BLaER1 (cell line): ENCODE measurements at regions not wholly inside any gene's neighbourhood (a gene's known extent, or its start where the extent isn't known, plus 50 kb on each side); places are given as distances from the start of the nearest gene placed in this dataset.
A peak's percentile ranks its signal among the peaks of the same experiment; 100 is the strongest.

Experiments used
- H3K27ac ChIP-seq: shearing (Covaris generic); formaldehyde crosslinking; 2 replicates; pipeline ENCODE4 v1.8.1; 2022
- H3K27me3 ChIP-seq: shearing (Covaris generic); formaldehyde crosslinking; 2 replicates; pipeline ENCODE4 v1.8.1; 2022
- H3K36me3 ChIP-seq: shearing (Covaris generic); formaldehyde crosslinking; 2 replicates; pipeline ENCODE4 v1.8.1; 2022
- H3K4me1 ChIP-seq: shearing (Covaris generic); formaldehyde crosslinking; 2 replicates; pipeline ENCODE4 v1.8.1; 2022
- H3K4me2 ChIP-seq: shearing (Covaris generic); formaldehyde crosslinking; 2 replicates; pipeline ENCODE4 v1.8.1; 2022
- H3K4me3 ChIP-seq: shearing (Covaris generic); formaldehyde crosslinking; 2 replicates; pipeline ENCODE4 v1.8.1; 2022
- H3K9ac ChIP-seq: shearing (Covaris generic); formaldehyde crosslinking; 2 replicates; pipeline ENCODE4 v1.8.1; 2022
- H3K9me3 ChIP-seq: shearing (Covaris generic); formaldehyde crosslinking; 2 replicates; pipeline ENCODE4 v1.8.1; 2022
- H4K20me1 ChIP-seq: shearing (Covaris generic); formaldehyde crosslinking; 2 replicates; pipeline ENCODE4 v1.8.1; 2022
- Cebpa-rat ChIP-seq: shearing (Covaris generic); IDR thresholded peaks from 2 replicates; pipeline ENCODE4 v1.8.1; 2022

DNA sequence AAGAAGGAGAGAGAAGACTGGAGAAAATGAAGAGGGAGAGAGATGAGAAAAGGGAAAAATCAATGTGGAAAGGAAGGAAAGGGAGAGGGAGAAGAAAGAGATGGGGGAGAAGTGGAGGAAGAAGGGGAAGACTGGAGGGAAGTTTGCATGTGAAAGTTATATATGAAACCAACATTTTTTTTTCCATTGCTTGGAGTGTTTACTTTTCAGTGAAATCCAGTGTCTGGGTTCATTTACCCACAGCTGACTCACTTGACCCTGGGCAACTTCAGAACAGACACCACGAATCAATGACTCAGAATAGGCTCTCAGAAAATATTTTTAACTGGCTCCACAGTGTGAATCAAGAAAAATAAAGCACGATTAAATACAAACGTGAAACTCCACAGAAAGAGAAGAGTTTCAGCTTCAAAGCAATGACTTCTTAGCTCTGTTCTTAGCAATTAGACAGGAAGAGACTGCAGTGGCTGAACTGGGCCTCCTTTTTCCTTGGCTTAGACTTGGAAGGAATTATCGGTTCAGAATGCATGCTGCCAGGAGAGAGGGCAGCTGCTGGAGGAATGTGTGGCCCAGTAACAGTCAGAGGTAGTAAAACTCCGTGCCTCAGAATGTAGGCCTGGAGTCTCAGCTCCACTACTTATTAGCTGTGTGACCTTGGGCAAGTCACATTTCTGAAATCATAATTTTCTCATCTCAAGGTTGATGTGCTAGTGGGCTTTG, 237.5 kb downstream of the MIAT start:
- TF ChIP-seq Cebpa-rat = no peak
- Histone ChIP-seq H3K4me2 (no peak overlapping the region), H3K36me3 (no peaks in the 10 kb centered on the region), H3K9ac (no peak overlapping the region), H4K20me1 (no peaks in the 10 kb centered on the region), H3K4me1 (peaks cover 6% of the 10 kb centered on the region), H3K4me3 (no peak overlapping the region), H3K27me3 (no peaks in the 10 kb centered on the region), H3K27ac (no peak overlapping the region), H3K9me3 (no peaks in the 10 kb centered on the region)

DNA sequence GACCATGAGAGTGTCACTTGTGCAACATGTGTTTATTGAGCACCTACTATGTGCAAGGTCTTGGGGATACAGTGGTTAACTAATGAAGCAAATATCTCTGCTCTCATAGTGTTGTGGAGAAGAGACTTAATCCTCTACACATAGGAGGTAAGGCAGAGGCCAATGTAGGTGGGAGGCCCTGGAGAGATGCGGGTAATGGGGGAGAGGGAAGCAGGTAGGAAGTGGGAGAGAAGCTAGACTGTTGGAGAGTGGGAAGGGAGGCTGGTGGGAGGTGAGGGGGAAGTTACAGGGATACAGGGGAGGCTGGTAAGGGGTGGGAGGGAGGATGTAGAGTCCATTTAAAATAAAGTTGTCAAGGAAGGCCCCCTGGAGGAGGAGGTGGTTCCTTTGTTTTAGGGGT, 240.0 kb downstream of the MIAT start:
- Histone ChIP-seq H4K20me1 (no peaks in the 10 kb centered on the region), H3K4me1 (no peaks in the 10 kb centered on the region; the same call in 1 of the 2 replicates), H3K9ac (no peak overlapping the region), H3K36me3 (no peaks in the 10 kb centered on the region), H3K4me3 (no peak overlapping the region), H3K9me3 (no peaks in the 10 kb centered on the region), H3K27me3 (no peaks in the 10 kb centered on the region), H3K27ac (no peak overlapping the region), H3K4me2 (no peak overlapping the region)
- TF ChIP-seq Cebpa-rat = no peak

DNA sequence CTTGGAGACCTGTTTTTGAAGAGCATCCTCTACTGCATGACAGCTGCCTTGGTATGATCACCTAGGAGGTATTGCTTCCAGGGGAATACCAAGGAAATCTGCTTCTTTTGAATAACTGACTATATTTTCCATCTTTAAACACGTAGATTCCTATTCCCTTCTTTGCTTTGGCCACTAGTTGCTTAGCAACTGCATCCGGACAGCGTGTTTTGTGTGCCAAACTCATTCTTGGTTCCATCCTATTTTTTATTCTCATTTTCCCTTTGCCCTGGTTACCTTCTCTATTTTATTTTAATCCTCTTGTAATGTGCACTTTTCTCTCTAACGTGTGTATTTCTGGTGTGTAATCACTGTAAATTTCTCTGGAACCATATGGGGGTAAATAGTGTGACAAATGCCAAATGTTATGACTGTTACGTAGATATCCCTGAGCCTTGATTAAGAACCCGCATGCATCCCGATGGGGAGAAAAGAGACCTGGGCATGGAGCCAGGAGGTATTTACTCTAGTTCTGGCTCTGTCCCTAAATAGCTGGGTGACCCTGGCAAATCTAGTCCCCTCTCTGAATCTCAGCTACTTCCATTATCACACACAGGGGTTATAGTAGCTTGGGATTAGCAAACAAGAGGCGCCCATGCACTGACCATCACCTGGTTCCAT, 241.7 kb downstream of the MIAT start:
- no peak for TF ChIP-seq Cebpa-rat
- H3K9ac ChIP-seq = no peak overlapping the region
- H3K4me1 ChIP-seq = peaks cover 5% of the 10 kb centered on the region
- no peak overlapping the region for H3K27ac ChIP-seq
- H3K4me3 ChIP-seq = no peak overlapping the region
- peaks cover 10% of the 10 kb centered on the region; the same call in 1 of the 2 replicates for H3K27me3 ChIP-seq
- no peak overlapping the region for H3K4me2 ChIP-seq
- H3K36me3 ChIP-seq = no peaks in the 10 kb centered on the region
- no peaks in the 10 kb centered on the region for H3K9me3 ChIP-seq
- no peaks in the 10 kb centered on the region for H4K20me1 ChIP-seq

DNA sequence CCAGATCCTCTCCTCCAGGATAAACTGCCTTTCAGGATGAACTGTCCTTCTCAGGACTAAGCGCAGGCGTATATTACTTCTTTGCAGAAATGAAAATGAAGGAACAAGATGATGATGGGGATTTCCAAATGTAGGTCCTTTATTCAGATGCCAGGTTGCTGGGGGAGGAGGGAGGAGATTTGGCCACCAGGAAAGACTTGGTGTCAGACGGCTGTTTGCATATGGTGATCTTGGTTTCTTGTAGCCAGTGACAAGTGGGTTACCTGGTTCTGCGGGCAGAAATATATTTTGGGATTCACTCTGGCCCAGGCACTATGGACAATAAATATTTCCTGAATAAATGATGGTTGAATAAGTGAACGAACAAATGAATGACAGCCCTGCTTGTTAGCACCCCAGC, 243.4 kb downstream of the MIAT start:
- TF ChIP-seq Cebpa-rat = no peak
- H3K27me3 ChIP-seq = peaks cover 19% of the 10 kb centered on the region; the same call in 1 of the 2 replicates
- peaks cover 5% of the 10 kb centered on the region for H3K4me1 ChIP-seq
- H3K9me3 ChIP-seq = no peaks in the 10 kb centered on the region
- H3K9ac ChIP-seq = no peak overlapping the region
- H3K27ac ChIP-seq = no peak overlapping the region
- H4K20me1 ChIP-seq = no peaks in the 10 kb centered on the region
- H3K36me3 ChIP-seq = no peaks in the 10 kb centered on the region
- H3K4me2 ChIP-seq = no peak overlapping the region
- H3K4me3 ChIP-seq = no peak overlapping the region

DNA sequence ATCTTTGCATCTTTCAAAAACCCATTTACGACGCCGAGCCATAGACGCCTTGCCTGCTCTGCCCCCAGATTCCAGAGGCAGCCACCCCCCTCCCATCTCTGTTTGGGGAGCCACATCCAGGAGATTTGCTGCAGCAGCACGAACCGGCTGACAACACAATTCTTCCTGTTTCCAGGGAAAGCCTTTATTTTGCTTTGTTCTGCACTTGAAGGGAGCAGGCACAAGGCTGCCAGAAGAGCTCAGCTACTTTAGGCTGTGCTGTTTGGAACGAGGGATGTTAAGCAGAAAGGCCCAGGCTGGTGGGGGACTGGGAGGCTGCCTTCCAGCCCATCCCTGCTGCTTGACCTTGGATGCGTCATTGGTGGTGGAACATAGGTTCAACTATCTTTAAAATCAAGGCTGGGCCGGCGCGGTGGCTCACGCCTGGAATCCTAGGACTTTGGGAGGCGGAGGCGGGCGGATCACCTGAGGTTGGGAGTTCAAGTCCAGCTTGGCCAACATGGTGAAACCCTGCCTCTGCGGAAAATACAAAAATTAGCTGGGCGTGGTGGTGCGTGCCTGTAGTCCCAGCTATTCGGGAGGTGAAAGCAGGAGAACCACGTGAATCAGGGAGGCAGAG, 243.9 kb downstream of the MIAT start:
- Histone ChIP-seq H3K36me3 (no peaks in the 10 kb centered on the region), H3K27ac (no peak overlapping the region), H4K20me1 (no peaks in the 10 kb centered on the region), H3K27me3 (peaks cover 19% of the 10 kb centered on the region; the same call in 1 of the 2 replicates), H3K4me3 (no peak overlapping the region), H3K9ac (no peak overlapping the region), H3K9me3 (no peaks in the 10 kb centered on the region), H3K4me2 (no peak overlapping the region), H3K4me1 (peaks cover 5% of the 10 kb centered on the region)
- no peak for TF ChIP-seq Cebpa-rat

DNA sequence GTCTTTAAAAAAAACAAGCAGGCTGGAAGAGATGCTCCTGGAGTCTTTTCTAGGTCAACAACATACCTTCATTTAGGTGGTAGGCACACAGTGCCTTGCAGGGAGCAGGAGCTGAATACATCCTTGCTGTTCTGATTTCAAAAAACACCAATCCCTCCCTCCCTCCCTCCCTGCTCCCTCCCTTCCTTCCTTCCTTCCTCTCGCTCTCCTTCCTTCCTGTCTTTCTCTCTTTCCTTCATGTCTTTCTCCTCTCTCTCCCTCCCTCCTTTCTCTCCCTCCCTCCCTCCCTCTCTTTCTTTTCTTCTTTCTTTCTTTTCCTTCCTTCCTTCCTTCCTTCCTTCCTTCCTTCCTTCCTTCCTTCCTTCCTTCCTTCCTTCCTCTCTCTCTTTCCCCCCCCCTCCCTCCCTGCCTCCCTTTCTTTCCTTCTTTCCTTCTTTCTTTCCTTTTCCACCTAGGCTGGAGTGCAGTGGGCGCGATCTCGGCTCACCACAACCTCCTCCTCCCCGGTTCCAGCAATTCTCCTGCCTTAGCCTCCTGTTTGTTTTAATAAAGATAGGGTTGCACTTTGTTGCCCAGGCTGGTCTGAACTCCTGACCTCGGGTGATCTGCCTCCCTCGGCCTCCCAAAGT, 245.1 kb downstream of the MIAT start:
- no peak overlapping the region for H3K9ac ChIP-seq
- no peaks in the 10 kb centered on the region for H4K20me1 ChIP-seq
- H3K36me3 ChIP-seq = no peaks in the 10 kb centered on the region
- no peak for TF ChIP-seq Cebpa-rat
- H3K27ac ChIP-seq = no peak overlapping the region
- peaks cover 19% of the 10 kb centered on the region; the same call in 1 of the 2 replicates for H3K27me3 ChIP-seq
- peak overlapping the region; percentile 63 for H3K4me2 ChIP-seq
- no peaks in the 10 kb centered on the region for H3K9me3 ChIP-seq
- H3K4me3 ChIP-seq = no peak overlapping the region
- H3K4me1 ChIP-seq = peaks cover 5% of the 10 kb centered on the region

DNA sequence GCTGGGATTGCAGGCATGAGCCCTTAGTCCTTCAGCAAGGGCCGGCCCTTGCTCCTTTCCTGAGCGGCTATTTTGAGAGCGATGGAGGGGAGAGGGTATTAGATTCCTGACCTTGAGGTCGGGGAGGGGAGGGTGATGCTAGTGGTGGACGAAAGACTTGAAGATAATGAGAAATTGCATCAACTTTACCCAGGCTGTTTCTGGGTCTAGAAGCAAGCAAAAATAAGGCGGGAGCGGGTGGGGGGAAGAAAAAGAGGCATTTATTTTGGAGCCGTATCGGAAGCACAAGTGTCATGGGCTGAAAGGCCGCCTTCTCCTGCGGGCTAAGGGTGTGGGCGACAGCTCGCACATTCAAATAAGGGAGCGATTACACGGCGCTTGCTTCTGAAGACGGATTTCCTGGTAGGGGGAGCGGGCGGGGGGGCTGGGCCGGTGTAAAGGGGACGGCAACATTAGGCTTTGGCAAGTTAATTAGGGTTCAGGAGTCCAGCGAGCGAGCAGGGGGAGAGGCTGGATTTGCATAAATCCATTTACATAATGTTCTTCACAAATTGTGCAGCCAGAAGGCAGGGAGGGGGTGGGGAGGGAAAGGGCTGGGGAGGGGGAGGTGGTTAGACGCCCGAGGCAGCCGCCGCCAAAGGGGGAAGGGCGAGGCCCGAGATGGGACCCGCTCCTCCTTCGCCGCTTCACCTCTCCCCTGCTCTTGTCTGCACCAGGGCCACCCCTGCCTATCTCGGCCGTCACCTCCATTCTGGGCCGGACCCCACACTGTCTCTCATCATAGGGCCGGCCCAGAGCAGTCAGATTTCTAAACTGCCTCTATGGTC, 245.9 kb downstream of the MIAT start:
- Histone ChIP-seq H3K27ac (no peak overlapping the region), H3K36me3 (no peaks in the 10 kb centered on the region), H3K9ac (no peak overlapping the region), H4K20me1 (no peaks in the 10 kb centered on the region), H3K9me3 (no peaks in the 10 kb centered on the region), H3K27me3 (peaks cover 19% of the 10 kb centered on the region; the same call in 1 of the 2 replicates), H3K4me3 (no peak overlapping the region), H3K4me1 (peaks cover 5% of the 10 kb centered on the region), H3K4me2 (peak overlapping the region; percentile 63)
- TF ChIP-seq Cebpa-rat = no peak

DNA sequence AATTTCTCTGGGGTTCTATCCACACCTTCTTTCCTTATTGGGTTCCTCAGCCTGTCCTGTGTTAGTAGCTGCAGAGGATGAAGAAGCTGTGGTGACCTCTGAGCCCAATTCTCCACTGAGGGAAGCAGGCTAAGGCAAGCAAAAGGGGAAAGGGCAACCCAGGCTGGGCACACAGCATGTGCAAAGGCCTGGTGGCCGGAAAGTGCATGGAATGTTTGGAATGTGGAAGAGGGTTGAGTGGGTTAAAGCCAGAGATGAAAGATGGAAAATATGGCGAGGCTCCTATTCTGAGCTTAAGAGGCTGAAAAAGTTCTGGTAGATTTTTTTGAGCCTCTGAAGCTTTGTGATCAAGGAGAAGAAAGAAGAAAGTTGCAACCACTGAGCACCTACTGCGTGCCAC, 247.1 kb downstream of the MIAT start:
- peaks cover 19% of the 10 kb centered on the region; the same call in 1 of the 2 replicates for H3K27me3 ChIP-seq
- H4K20me1 ChIP-seq = no peaks in the 10 kb centered on the region
- no peak overlapping the region for H3K4me3 ChIP-seq
- H3K4me2 ChIP-seq = no peak overlapping the region
- no peak for TF ChIP-seq Cebpa-rat
- H3K9ac ChIP-seq = no peak overlapping the region
- no peaks in the 10 kb centered on the region for H3K36me3 ChIP-seq
- H3K4me1 ChIP-seq = peaks cover 5% of the 10 kb centered on the region
- H3K27ac ChIP-seq = no peak overlapping the region
- H3K9me3 ChIP-seq = no peaks in the 10 kb centered on the region

DNA sequence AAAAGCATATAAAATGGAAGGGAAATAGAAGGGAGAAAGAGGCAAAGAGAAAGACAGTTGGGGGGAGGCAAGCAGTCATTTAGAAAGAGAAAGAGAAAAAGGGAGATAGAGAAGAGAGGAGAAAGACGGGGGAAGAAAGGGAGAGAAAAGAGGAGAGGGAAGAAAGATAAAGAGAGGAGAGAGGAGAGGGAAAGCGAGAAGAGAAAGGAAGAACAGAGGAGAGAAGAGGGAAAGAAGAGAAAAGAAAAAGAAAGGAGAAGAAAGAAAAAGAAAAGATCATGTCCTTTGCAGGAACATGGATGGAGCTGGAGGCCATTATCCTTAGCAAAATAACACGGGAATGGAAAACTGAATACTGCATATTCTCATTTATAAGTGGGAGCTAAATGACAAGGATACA, 247.7 kb downstream of the MIAT start:
- H3K4me1 ChIP-seq = peaks cover 5% of the 10 kb centered on the region
- H3K9ac ChIP-seq = no peak overlapping the region
- H3K4me2 ChIP-seq = no peak overlapping the region
- no peak overlapping the region for H3K4me3 ChIP-seq
- no peaks in the 10 kb centered on the region for H3K36me3 ChIP-seq
- H4K20me1 ChIP-seq = no peaks in the 10 kb centered on the region
- H3K27me3 ChIP-seq = peaks cover 19% of the 10 kb centered on the region; the same call in 1 of the 2 replicates
- TF ChIP-seq Cebpa-rat = no peak
- H3K9me3 ChIP-seq = no peaks in the 10 kb centered on the region
- no peak overlapping the region for H3K27ac ChIP-seq
